HG02852 (cell line): ENCODE measurements at regions not wholly inside any gene's neighbourhood (a gene's known extent, or its start where the extent isn't known, plus 50 kb on each side); places are given as distances from the start of the nearest gene placed in this dataset.

Source experiments
- ATAC-seq: cut with Tn5 transposase; IDR thresholded peaks from one replicate; pipeline ENCODE4 v1.9.1; 2021; ENCODE audit warnings: mild to moderate bottlenecking, moderate library complexity; ENCODE audit not compliant: unreplicated experiment

DNA sequence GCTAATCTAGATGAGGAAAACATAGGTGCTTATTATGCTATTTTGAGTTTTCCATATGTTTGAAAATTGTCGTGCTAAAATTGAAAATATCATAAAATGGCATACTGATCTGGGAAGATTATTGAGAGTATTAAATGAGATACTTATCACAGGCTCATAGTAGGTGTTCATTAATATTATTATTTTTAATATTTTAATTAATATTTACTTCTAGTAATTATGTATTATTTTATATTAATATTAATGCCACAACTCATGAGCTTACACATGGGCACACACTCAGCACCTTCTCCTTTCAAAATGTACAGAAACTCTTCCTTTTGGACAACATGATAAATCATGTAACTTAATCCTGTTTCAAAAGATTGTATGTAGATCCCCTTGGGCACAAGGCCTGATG is 223.6 kb downstream of the RAB28 start:
- no peak for ATAC-seq

- no peak for ATAC-seq
These were observed 233.9 kb downstream of the RAB28 start for GRCh38 chr4:13250263-13250662.

GRCh38 chr4:13248621-13249298 is 235.4 kb downstream of the RAB28 start:
- ATAC-seq = no peak

DNA sequence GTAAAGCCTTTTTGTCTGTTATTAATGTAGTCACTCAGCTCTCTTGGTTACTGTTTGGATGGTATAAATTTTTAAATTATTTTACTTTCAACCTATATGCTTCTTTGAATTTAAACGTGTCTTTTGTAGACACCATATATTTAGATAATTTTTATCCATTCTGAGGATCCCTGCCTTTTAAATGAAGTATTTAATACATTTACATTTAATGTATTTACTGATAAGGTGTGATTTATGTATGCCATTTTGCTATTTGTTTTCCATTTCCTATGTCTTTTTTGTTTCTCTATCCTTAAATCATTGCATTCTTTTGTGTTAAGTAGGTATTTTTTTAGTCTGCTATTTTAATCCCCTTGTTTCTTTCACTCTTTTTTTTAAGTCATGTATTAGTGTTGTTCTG is 238.0 kb downstream of the RAB28 start:
- ATAC-seq = no peak

GRCh38 chr4:13244444-13244843 is 239.7 kb downstream of the RAB28 start:
- ATAC-seq = no peak

GRCh38 chr4:13243152-13243551 is 241.0 kb downstream of the RAB28 start:
- ATAC-seq = no peak

- ATAC-seq = no peak
These were observed 244.1 kb downstream of the RAB28 start for GRCh38 chr4:13240066-13240465.

- ATAC-seq = no peak
These were observed 245.2 kb downstream of the RAB28 start for GRCh38 chr4:13238936-13239335.

DNA sequence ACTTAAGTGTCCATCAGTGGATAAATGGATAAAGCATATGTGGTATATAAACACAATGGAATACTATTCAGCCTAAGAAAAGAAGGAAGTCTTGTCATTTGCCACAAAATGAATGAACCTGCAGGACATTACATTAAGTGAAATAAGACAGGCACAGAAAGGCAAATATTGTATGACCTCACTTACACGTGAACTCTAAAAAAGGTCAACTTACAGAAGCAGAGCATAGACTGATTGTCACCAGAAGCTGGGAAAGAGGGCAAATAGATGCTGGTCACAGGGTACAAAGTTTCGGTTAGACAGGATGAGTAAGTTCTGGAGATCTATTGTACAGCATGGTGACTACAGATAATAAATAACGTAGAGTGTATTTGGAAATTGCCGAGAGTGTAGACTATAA is 247.7 kb downstream of the RAB28 start:
- no peak for ATAC-seq

- no peak for ATAC-seq
These were observed 250.4 kb downstream of the RAB28 start for GRCh38 chr4:13233755-13234154.

DNA sequence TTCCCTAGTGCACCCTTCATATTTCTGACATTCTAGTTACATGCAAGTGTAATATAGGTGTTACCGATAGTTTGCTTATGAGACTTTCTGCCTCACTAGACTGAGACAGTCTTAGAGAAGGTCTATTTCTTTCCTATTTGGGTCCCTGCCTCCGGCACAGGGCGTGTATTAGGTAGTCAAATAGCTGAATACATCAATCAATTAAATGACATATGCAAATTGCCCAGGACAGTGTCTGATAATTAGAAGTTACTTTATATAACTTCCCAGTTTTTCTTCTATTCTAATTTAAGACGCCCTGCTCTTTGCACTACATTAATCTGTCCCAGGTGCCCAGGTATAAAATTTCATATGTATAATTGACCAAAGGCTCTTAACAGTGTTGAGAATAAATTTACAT is 264.2 kb downstream of the RAB28 start:
- ATAC-seq = no peak

- no peak for ATAC-seq
These were observed 265.7 kb downstream of the RAB28 start for GRCh38 chr4:13218326-13218958.

- ATAC-seq = no peak
These were observed 268.6 kb downstream of the RAB28 start for GRCh38 chr4:13215560-13215959.

- no peak for ATAC-seq
These were observed 271.2 kb downstream of the RAB28 start for GRCh38 chr4:13212936-13213335.

- no peak for ATAC-seq
These were observed 274.5 kb downstream of the RAB28 start for GRCh38 chr4:13209600-13209999.

DNA sequence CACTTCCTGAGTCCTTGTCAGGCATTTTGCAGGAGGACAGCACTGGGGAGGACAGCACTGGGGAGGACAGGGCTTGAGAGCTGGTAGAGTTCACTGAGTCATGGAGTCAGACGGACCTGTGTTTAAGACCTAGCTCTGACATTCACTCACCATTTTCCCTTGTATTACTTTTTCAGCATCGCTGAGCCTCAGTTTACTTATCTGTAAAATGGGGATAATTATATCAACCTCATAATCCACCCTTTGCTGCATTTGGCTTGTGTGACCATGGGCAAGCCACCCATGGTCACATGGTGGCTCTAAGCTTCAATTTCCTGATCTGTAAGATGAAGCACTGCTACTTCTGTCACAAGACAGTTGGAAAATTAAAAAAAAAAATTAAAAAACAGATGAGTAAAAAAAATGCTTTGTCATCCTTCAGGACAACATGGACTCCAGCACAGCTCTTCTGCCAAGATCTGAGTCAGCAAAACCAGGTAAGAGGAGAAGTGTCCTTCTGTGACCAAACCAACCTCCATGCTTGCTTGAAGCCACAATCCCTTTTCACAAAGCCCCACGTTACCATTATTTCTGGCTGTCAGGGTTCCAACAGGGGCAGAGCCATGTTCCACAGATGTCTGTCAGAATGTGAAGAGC is 275.5 kb downstream of the RAB28 start:
- ATAC-seq = no peak

GRCh38 chr4:13207226-13207625 is 276.9 kb downstream of the RAB28 start:
- no peak for ATAC-seq

DNA sequence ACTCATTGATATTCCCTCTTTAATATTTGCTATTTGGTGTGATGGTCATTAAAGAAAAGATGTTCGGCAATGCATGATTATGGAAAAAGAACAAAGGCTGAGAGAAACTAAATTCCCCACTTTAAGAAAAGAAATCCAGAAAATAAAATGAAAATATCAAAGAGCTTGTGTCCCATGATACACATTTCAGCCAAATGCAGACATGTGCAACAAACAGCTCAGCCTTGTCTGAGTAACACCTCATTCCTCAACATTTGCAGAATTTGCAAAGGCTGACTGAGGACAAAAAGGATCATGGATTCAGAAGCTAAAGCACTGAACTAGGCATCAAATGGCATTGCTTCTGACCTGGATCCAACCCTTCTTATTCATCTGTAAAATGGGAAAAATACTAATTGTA is 281.0 kb downstream of the RAB28 start:
- no peak for ATAC-seq

GRCh38 chr4:13202701-13203100 is 281.4 kb downstream of the RAB28 start:
- no peak for ATAC-seq

GRCh38 chr4:13201241-13201640 is 282.9 kb downstream of the RAB28 start:
- ATAC-seq = no peak

DNA sequence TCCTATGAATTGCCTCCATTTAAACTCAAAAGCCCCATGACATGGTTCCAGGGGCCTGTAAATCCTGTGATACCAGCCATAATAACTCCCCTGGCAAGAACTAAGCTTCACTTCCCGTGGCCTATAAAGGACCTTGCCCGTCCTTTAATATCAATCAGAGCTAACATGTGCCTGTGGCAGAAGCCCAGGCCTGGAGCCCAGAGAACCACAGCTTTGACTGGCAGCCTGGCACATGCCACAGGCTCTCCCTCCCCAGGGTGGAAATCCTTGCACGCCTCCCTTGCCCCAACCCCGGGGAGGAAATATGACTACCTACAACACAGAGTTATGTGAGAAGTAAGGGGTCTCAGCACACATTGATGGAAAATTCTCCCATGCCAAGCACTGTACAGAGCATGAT is 287.4 kb downstream of the RAB28 start:
- ATAC-seq = no peak

- no peak for ATAC-seq
These were observed 290.5 kb downstream of the RAB28 start for GRCh38 chr4:13193662-13194061.
